Stomach (tissue), 8 donors: ENCODE measurements at regions not wholly inside any gene's neighbourhood (a gene's known extent, or its start where the extent isn't known, plus 50 kb on each side); places are given as distances from the start of the nearest gene placed in this dataset.

ENCODE experiments used
- DNase-seq, 2 donors: peaks; one replicate each; pipeline versions ENCODE4 v3.0.0 to v3.0.0-alpha.2; 2013 to 2019
- H3K27ac ChIP-seq, 5 donors: fragments of 200-600 bp in 4 of 5; sonication (generic) in 4 of 5; one replicate each; pipeline ENCODE4 v1.5.1; 2013 to 2019; ENCODE audit warnings: mild to moderate bottlenecking in 1 of 5, moderate library complexity in 1 of 5
- H3K27me3 ChIP-seq, 3 donors: fragments of 200-600 bp; sonication (generic); one replicate each; pipeline ENCODE4 v1.5.1; 2017 to 2019; ENCODE audit warnings: mixed run types in 1 of 3
- H3K36me3 ChIP-seq, 4 donors: fragments of 200-600 bp; sonication (generic); 1 replicate in 3 of 4; 2 replicates in 1 of 4; pipeline ENCODE4 v1.5.1; 2016 to 2019
- H3K4me1 ChIP-seq, 4 donors: fragments of 200-600 bp; sonication (generic); one replicate each; pipeline ENCODE4 v1.5.1; 2016 to 2019
- H3K4me3 ChIP-seq, 4 donors: fragments of 200-600 bp; sonication (generic) in 3 of 4; one replicate each; pipeline ENCODE4 v1.5.1; 2016 to 2019; ENCODE audit warnings: mild to moderate bottlenecking in 1 of 4
- H3K9me3 ChIP-seq, 4 donors: fragments of 200-600 bp; sonication (generic); one replicate each; pipeline ENCODE4 v1.5.1; 2016 to 2019
- CTCF ChIP-seq, 7 experiments: fragments of 450-650 bp in 4 of 7; fragments of 200-600 bp in 3 of 7; sonication (generic) in 3 of 7; IDR thresholded peaks; one replicate each; pipeline ENCODE4 v1.5.1; 2016 to 2019; ENCODE audit warnings: antibody characterized with exemption in 7 of 7, control low read depth in 2 of 7, mild to moderate bottlenecking in 1 of 7
- EP300 ChIP-seq: sonication (generic); formaldehyde crosslinking; IDR thresholded peaks from one replicate; pipeline ENCODE4 v1.6.1; 2017; ENCODE audit warnings: antibody characterized with exemption
- POLR2A ChIP-seq, 4 donors: fragments of 450-650 bp; IDR thresholded peaks; one replicate each; pipeline ENCODE4 v1.6.1; 2016; ENCODE audit warnings: antibody characterized with exemption in 4 of 4, control low read depth in 2 of 4, mild to moderate bottlenecking in 1 of 4, moderate library complexity in 1 of 4
- POLR2AphosphoS5 ChIP-seq, 3 donors: sonication (generic); formaldehyde crosslinking; IDR thresholded peaks; one replicate each; pipeline ENCODE4 v1.6.1; 2016; ENCODE audit warnings: antibody characterized with exemption in 3 of 3
- WGBS, 5 donors: extraction: QIAGEN DNeasy Blood & Tissue Kit in 3 of 5; methylation state at CpG; one replicate each; pipeline versions ENCODE4 v1.1.5 to v1.1.7; 2013 to 2018; 5-methylcytosine and 5-hydroxymethylcytosine counted together
- intact Hi-C: fragments of 100-400 bp; cut with DNase I; formaldehyde crosslinking; loops from one replicate; pipeline ENCODE4 v1.15.1; 2023; ENCODE audit warnings: low total_unique reads
- donor health status: healthy with polysubstance abuse.
- donor health status: Bipolar disorder and iron deficiency.
- donor health status: healthy.

GRCh38 chr3:104768886-104769285 is 597.8 kb upstream of the ALCAM start:
- TF ChIP-seq CTCF (IDR thresholded peaks at IDR 0.05) (no peak), EP300 (no peak), POLR2AphosphoS5 (IDR thresholded peaks at IDR 0.05) (no peak), POLR2A (IDR thresholded peaks at IDR 0.05) (no peak)

GRCh38 chr3:104779324-104779723 is 587.4 kb upstream of the ALCAM start:
- intact Hi-C loops: no loop called here
- Histone ChIP-seq H3K27ac (no peak overlapping the region), H3K36me3 (no peaks in the 10 kb centered on the region), H3K27me3 (no peaks in the 10 kb centered on the region), H3K9me3 (no peaks in the 10 kb centered on the region), H3K4me3 (no peak overlapping the region), H3K4me1 (no peaks in the 10 kb centered on the region)
- TF ChIP-seq EP300 (no peak), CTCF (IDR thresholded peaks at IDR 0.05) (no peak), POLR2AphosphoS5 (IDR thresholded peaks at IDR 0.05) (no peak), POLR2A (IDR thresholded peaks at IDR 0.05) (no peak)
- 73 to 91% (median 87%) methylated on average over 7 of the region's 7 CpGs for WGBS, 5 donors
- no peak for DNase-seq

More at GRCh38 chr3:104768886-104769285, 597.8 kb upstream of the ALCAM start:
- no peak for DNase-seq
- intact Hi-C loops: no loop called here
- no peaks in the 10 kb centered on the region for H3K9me3 ChIP-seq
- no peaks in the 10 kb centered on the region for H3K4me1 ChIP-seq
- no peak overlapping the region for H3K27ac ChIP-seq
- no peaks in the 10 kb centered on the region for H3K27me3 ChIP-seq
- no peaks in the 10 kb centered on the region for H3K36me3 ChIP-seq
- H3K4me3 ChIP-seq: no peak overlapping the region
- 81 to 93% (median 93%) methylated on average over 3 of the region's 3 CpGs for WGBS, 5 donors

- WGBS, 5 donors: 66 to 86% (median 81%) methylated on average over 2 of the region's 2 CpGs
- no peak for TF ChIP-seq EP300
- no peak for TF ChIP-seq POLR2A (IDR thresholded peaks at IDR 0.05)
- no peak for TF ChIP-seq POLR2AphosphoS5 (IDR thresholded peaks at IDR 0.05)
- no peak for TF ChIP-seq CTCF (IDR thresholded peaks at IDR 0.05)
- Histone ChIP-seq H3K9me3 (no peaks in the 10 kb centered on the region), H3K27ac (no peak overlapping the region), H3K27me3 (no peaks in the 10 kb centered on the region), H3K4me1 (no peaks in the 10 kb centered on the region), H3K4me3 (no peak overlapping the region), H3K36me3 (no peaks in the 10 kb centered on the region)
- intact Hi-C loops: no loop called here
- DNase-seq: no peak
Measured at GRCh38 chr3:104781112-104781511, 585.6 kb upstream of the ALCAM start.

GRCh38 chr3:104785947-104786346 is 580.8 kb upstream of the ALCAM start:
- DNase-seq: no peak
- intact Hi-C loops: no loop called here
- no peaks in the 10 kb centered on the region for H3K27me3 ChIP-seq
- H3K4me1 ChIP-seq: no peaks in the 10 kb centered on the region
- no peak for TF ChIP-seq POLR2A (IDR thresholded peaks at IDR 0.05)
- no peaks in the 10 kb centered on the region for H3K36me3 ChIP-seq
- H3K27ac ChIP-seq: no peak overlapping the region
- H3K9me3 ChIP-seq: no peaks in the 10 kb centered on the region
- no peak overlapping the region for H3K4me3 ChIP-seq
- 68 to 81% (median 70%) methylated on average over 5 of the region's 5 CpGs for WGBS, 5 donors

- Histone ChIP-seq H3K27me3 (no peaks in the 10 kb centered on the region), H3K4me3 (no peak overlapping the region), H3K9me3 (no peaks in the 10 kb centered on the region), H3K4me1 (no peaks in the 10 kb centered on the region), H3K36me3 (no peaks in the 10 kb centered on the region), H3K27ac (no peak overlapping the region)
- TF ChIP-seq POLR2AphosphoS5 (IDR thresholded peaks at IDR 0.05) (no peak), POLR2A (IDR thresholded peaks at IDR 0.05) (no peak), EP300 (no peak), CTCF (IDR thresholded peaks at IDR 0.05) (no peak)
- intact Hi-C loops: no loop called here
- no peak for DNase-seq
Measured at GRCh38 chr3:104787306-104787705, 579.4 kb upstream of the ALCAM start.
